ENCODE measurements at regions not wholly inside any gene's neighbourhood (a gene's known extent, or its start where the extent isn't known, plus 50 kb on each side); places are given as distances from the start of the nearest gene placed in this dataset.

DNA sequence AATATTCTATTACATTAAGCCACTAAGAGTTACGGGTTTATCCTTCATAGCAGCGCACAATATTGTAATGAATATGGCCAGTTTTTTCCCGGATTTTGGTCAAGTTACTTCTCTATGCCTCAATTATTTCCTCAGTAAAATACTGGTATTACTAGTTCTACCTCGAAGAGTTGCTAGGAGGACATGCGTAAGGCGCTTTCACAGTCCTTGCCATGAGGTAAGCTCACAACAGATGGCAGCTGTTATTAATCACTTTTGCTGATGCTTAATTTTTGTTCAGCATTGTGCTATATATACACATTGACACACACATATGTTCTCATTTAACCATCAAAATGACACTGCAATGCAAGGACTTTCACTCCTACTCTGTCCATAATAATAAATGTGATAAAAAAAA, 101.5 kb downstream of the SCG2 start:
- TF ChIP-seq POLR2A (IDR thresholded peaks at IDR 0.05) = no peak
- TF ChIP-seq, protein P1, sequence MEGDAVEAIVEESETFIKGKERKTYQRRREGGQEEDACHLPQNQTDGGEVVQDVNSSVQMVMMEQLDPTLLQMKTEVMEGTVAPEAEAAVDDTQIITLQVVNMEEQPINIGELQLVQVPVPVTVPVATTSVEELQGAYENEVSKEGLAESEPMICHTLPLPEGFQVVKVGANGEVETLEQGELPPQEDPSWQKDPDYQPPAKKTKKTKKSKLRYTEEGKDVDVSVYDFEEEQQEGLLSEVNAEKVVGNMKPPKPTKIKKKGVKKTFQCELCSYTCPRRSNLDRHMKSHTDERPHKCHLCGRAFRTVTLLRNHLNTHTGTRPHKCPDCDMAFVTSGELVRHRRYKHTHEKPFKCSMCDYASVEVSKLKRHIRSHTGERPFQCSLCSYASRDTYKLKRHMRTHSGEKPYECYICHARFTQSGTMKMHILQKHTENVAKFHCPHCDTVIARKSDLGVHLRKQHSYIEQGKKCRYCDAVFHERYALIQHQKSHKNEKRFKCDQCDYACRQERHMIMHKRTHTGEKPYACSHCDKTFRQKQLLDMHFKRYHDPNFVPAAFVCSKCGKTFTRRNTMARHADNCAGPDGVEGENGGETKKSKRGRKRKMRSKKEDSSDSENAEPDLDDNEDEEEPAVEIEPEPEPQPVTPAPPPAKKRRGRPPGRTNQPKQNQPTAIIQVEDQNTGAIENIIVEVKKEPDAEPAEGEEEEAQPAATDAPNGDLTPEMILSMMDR (IDR thresholded peaks at IDR 0.05) = no peak
- no peak for TF ChIP-seq EP300 (IDR thresholded peaks at IDR 0.05)
- no peak for TF ChIP-seq POLR2AphosphoS5 (IDR thresholded peaks at IDR 0.05)
